ENCODE measurements at regions not wholly inside any gene's neighbourhood (a gene's known extent, or its start where the extent isn't known, plus 50 kb on each side); places are given as distances from the start of the nearest gene placed in this dataset.
"Not testable (repeated sequence)": the region's sequence is repeated elsewhere in the genome, so short reads cannot be mapped to it uniquely, and the experiment has no call there.

DNA sequence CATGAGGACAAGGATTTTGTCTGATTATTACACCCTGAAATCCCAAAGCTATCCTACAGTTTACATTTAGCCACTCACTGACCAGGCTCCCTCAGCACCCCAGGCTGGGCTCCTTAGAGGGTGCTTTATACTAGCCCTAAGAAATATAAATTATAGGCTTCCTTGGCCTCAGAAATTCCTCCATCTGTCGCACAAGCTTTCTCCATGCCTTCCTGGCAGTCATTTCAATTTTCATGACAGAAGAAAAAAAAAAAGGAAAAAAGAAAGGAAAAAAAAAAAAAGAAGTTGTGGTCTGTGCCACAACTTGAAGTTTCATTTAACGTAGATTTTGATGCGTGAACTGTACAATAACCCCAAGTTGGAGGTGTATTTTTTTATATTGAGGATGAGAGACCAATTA lies 719.5 kb downstream of the BCL11A start:
- no peak overlapping the region for H3K4me3 Mint-ChIP-seq
- H3K36me3 Mint-ChIP-seq: no peaks in the 10 kb centered on the region
- H3K4me1 Mint-ChIP-seq: no peaks in the 10 kb centered on the region
- no peak overlapping the region for H3K27ac Mint-ChIP-seq
- TF ChIP-seq, protein P1, sequence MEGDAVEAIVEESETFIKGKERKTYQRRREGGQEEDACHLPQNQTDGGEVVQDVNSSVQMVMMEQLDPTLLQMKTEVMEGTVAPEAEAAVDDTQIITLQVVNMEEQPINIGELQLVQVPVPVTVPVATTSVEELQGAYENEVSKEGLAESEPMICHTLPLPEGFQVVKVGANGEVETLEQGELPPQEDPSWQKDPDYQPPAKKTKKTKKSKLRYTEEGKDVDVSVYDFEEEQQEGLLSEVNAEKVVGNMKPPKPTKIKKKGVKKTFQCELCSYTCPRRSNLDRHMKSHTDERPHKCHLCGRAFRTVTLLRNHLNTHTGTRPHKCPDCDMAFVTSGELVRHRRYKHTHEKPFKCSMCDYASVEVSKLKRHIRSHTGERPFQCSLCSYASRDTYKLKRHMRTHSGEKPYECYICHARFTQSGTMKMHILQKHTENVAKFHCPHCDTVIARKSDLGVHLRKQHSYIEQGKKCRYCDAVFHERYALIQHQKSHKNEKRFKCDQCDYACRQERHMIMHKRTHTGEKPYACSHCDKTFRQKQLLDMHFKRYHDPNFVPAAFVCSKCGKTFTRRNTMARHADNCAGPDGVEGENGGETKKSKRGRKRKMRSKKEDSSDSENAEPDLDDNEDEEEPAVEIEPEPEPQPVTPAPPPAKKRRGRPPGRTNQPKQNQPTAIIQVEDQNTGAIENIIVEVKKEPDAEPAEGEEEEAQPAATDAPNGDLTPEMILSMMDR (IDR thresholded peaks at IDR 0.05; ENCODE audit: unreplicated experiment): no peak
- H3K9me3 Mint-ChIP-seq: peaks cover 5% of the 10 kb centered on the region
- no peaks in the 10 kb centered on the region for H3K27me3 Mint-ChIP-seq (ENCODE audit: low read depth)
- no peak for DNase-seq (ENCODE audit: low spot score in 2 of 2, unreplicated experiment in 2 of 2)

DNA sequence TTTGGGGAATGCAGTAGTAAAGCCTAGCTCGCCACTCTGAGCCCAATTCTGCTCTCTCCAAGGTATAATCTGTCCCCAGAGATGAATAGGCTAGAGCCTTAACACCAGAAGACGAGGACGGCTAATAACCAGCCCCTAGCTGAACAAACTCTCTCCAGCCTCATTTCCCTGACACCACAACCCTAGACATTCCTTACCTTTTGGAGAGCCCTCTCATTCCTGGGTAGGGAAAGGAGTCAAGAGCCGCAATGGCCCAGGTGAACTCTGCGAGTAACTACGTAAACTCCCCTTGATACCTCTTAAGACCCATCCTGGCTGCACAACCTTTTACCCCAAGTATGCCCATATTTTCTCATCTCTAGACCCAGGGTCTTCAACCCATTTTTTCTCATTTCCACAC lies 722.9 kb downstream of the BCL11A start:
- Mint-ChIP-seq H3K4me3 (no peak overlapping the region), H3K4me1 (no peaks in the 10 kb centered on the region), H3K27me3 (ENCODE audit: low read depth) (no peaks in the 10 kb centered on the region), H3K9me3 (peaks cover 5% of the 10 kb centered on the region), H3K27ac (no peak overlapping the region), H3K36me3 (no peaks in the 10 kb centered on the region)
- DNase-seq (ENCODE audit: low spot score in 2 of 2, unreplicated experiment in 2 of 2): no peak
- TF ChIP-seq, protein P1 (IDR thresholded peaks at IDR 0.05; ENCODE audit: unreplicated experiment): no peak

DNA sequence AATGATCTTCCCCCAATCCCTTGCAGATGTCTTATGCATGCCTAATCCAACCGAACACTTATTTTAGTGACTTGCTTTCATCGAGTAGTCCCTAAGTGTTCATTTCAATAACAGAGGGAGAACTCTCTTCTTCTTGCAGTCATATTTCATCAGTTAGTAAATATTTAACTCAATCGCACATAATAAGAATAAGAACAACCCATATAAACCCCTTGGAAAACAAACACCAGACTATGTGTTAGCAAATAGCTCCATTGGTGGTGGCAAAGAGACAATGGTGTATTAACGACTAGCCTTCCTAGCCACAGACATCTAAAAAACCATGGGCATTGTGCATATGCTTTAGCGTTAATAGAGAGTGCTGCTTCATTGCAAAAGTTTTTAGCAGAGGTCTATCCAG lies 725.8 kb downstream of the BCL11A start:
- H3K36me3 Mint-ChIP-seq: no peaks in the 10 kb centered on the region
- H3K9me3 Mint-ChIP-seq: peaks cover 3% of the 10 kb centered on the region
- TF ChIP-seq, protein P1 (IDR thresholded peaks at IDR 0.05; ENCODE audit: unreplicated experiment): no peak
- H3K4me1 Mint-ChIP-seq: no peaks in the 10 kb centered on the region
- no peak for DNase-seq (ENCODE audit: low spot score in 2 of 2, unreplicated experiment in 2 of 2)
- no peak overlapping the region for H3K27ac Mint-ChIP-seq
- H3K27me3 Mint-ChIP-seq (ENCODE audit: low read depth): no peaks in the 10 kb centered on the region
- H3K4me3 Mint-ChIP-seq: no peak overlapping the region

DNA sequence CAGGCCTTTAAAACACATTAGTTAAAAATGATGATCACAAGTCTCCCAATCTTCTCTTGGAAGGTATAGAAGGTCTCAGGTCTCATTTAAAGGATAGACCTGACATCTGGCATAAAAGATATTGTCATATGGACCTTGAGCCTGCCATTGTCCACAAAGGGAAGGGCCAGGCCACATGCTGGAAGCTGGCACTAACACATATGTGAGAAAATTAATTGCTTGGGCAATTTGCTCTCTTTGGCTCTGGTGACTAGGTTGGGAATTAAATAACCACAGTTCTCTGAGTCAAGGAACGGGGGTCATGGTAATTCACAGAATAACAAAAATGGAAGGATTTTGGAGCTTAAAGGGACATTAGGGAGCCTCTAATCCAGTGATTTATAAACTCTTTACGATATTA lies 727.3 kb downstream of the BCL11A start:
- no peaks in the 10 kb centered on the region for H3K27me3 Mint-ChIP-seq (ENCODE audit: low read depth)
- TF ChIP-seq, protein P1 (IDR thresholded peaks at IDR 0.05; ENCODE audit: unreplicated experiment): no peak
- no peaks in the 10 kb centered on the region for H3K36me3 Mint-ChIP-seq
- H3K4me1 Mint-ChIP-seq: no peaks in the 10 kb centered on the region
- no peak for DNase-seq (ENCODE audit: low spot score in 2 of 2, unreplicated experiment in 2 of 2)
- H3K9me3 Mint-ChIP-seq: no peaks in the 10 kb centered on the region
- H3K4me3 Mint-ChIP-seq: no peak overlapping the region
- H3K27ac Mint-ChIP-seq: no peak overlapping the region

DNA sequence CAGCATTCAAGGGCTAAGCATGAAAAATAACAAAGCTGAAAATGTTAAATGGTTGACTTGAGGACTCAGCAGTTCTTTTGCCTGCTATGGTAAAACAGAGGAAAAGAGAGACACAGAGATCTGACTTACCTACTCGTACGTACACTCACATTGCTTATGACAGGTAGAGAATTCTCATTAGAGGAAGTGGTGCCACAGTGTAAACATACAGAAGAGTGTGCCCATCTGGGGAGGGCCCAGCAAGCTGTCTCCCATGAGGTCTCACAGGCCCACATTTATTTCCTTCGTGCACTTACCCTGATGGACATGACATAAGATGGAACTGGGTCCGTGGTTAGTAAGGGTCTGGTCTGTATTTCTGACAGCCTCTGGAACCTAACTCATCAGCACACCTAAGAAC lies 729.1 kb downstream of the BCL11A start:
- no peaks in the 10 kb centered on the region for H3K9me3 Mint-ChIP-seq
- H3K4me3 Mint-ChIP-seq: no peak overlapping the region
- TF ChIP-seq, protein P1 (IDR thresholded peaks at IDR 0.05; ENCODE audit: unreplicated experiment): no peak
- no peaks in the 10 kb centered on the region for H3K27me3 Mint-ChIP-seq (ENCODE audit: low read depth)
- H3K36me3 Mint-ChIP-seq: no peaks in the 10 kb centered on the region
- H3K27ac Mint-ChIP-seq: no peak overlapping the region
- no peak for DNase-seq (ENCODE audit: low spot score in 2 of 2, unreplicated experiment in 2 of 2)
- no peaks in the 10 kb centered on the region for H3K4me1 Mint-ChIP-seq

DNA sequence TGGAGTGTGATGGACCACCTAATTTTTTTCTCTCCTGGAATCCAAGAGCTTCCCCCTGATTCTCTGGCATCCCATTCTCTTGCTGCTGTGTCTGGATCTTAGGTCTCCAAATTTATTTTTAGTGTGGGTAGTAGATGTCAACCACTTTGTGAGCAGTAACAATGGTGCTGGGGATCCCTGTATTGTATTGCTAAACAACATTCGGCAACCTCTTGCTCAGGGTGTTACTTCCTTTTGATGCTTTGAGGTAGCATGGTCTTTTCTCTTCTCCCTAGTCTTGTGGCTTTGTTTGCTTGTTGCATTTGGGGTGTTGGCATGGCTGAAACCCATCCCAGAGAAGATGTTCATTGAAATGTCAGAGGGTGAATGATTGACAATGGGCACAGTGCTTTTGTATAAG lies 737.4 kb downstream of the BCL11A start:
- no peak for DNase-seq (ENCODE audit: low spot score in 2 of 2, unreplicated experiment in 2 of 2)
- Mint-ChIP-seq H3K27ac (no peak overlapping the region), H3K36me3 (no peaks in the 10 kb centered on the region), H3K4me1 (no peaks in the 10 kb centered on the region), H3K4me3 (no peak overlapping the region), H3K9me3 (no peaks in the 10 kb centered on the region), H3K27me3 (ENCODE audit: low read depth) (no peaks in the 10 kb centered on the region)
- TF ChIP-seq, protein P1 (IDR thresholded peaks at IDR 0.05; ENCODE audit: unreplicated experiment): no peak

DNA sequence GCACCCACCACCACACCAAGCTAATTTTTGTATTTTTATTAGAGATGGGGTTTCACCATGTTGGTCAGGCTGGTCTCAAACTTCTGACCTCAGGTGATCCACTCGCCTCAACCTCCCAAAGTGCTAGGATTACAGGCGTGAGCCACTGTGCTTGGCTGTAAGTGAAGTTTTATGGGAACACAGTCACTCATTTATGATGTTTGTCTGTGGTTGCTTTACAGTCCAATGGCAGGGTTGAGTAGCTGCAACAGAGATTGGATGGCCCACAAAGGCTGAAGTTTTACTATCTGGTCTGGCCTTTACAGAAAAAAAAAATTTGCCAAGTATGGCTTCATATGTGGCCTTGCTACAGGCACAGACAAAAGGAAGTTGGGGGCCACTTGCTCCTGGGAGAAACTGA lies 743.2 kb downstream of the BCL11A start:
- H3K27me3 Mint-ChIP-seq (ENCODE audit: low read depth); H3K9me3 Mint-ChIP-seq; H3K4me1 Mint-ChIP-seq; H3K27ac Mint-ChIP-seq; DNase-seq (ENCODE audit: low spot score in 2 of 2, unreplicated experiment in 2 of 2); H3K36me3 Mint-ChIP-seq; H3K4me3 Mint-ChIP-seq: not testable (repeated sequence)

Measured in mesothelial cell of epicardium (in vitro differentiated cells).